H54 (cell line): ENCODE measurements at regions not wholly inside any gene's neighbourhood (a gene's known extent, or its start where the extent isn't known, plus 50 kb on each side); places are given as distances from the start of the nearest gene placed in this dataset.
A peak's percentile ranks its signal among the peaks of the same experiment; 100 is the strongest.

Source experiments
- DNase-seq: peaks from one replicate; pipeline ENCODE4 v3.0.0; 2011; ENCODE audit warnings: low spot score, mixed read lengths; ENCODE audit not compliant: insufficient read length
- FAIRE-seq: peaks from 3 replicates; lab custom pipeline; 2011; peaks lifted over from hg19 to GRCh38; lab: Jason Lieb, UNC
- POLR2A ChIP-seq: IDR thresholded peaks from 2 replicates; pipeline ENCODE4 v1.6.1; 2011; ENCODE audit warnings: low read depth, mild to moderate bottlenecking, low read length

DNA sequence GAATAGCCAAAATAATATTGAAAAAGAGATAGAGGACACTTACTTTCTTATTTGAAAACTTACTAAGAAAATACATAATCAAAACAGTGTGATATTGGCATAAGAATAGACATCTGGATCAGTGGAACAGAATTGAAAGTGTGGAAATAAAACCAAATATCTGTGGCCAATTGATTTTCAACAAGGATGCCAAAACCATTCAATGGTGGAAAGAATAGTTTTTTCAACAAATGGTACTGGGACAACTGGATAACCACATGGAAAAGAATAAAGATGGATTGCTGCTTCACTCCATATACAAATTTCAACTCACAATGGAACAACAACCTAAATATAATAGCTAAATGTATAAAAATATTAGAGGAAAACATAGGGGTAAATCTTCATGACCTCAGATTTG is 152.5 kb upstream of the GPR149 start:
- no peak for TF ChIP-seq POLR2A
- FAIRE-seq (no peak), DNase-seq (no peak)

DNA sequence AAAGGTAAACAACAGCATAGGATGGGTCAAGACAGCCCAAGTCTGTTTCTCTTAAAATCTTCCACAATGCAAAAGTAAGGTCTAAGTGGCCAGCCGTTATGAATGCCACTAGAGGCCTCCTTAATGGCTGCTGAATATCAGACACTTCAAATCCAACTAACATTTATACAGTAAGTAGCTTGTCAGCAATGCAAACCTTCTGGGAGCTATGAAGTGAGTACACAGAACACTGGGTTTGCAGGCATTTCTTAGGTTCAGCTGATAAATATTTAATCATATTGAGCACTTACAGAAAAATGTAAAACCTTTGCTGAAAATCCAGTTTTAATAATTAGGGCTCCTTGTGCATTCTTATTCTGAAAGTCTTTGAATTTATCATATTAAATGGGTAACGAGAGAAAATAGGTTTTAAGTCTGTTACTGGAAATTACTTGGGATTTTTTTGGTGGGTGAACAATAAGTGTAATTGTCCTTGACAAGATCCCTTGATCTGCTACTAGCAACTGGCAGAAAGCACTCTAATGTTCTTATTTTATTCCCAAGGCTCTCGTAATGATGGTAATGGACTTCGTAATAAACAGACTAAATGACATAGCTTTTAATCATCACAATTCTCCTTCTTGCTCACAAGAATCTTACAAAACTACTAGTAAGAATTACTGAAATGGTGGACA is 141.7 kb upstream of the GPR149 start:
- no peak for TF ChIP-seq POLR2A
- DNase-seq: no peak
- no peak for FAIRE-seq

DNA sequence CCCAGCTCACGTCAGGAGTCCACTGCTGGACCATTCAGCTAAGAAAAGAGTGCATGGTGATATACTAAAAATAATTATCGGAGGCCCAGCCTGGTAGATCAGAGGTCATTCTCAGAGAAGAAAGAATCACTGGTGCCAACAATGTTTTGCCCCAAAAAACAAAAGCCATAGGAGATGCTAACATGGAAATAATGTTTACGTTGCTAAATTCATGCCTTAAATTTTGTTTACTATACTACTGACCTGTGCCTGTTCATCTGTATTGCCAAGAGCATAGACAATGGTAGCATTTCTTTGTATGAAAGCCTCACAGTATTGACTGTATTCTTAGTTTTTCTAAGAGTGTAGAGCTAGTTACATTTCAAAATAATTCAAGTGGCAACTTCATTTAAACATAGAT is 138.1 kb upstream of the GPR149 start:
- no peak for FAIRE-seq

DNA sequence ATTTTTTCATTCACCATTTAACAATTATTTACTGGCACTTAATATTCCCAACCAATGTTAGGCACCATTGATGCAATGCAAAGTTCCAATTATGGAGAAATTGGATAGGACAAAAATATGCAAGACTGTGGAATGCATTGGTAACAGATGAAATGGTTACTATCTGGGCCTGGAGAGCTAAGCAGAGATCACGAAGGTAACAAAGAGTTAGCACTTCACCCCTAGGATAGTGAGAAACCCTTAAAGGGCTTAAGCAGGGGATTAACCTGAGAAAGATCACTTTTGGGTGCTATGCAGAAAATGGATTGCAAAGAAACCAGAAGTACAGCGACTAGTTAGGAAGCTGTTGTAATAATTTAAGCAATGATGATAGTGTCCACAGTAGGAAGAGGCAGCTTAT is 129.6 kb upstream of the GPR149 start:
- TF ChIP-seq POLR2A: no peak
- DNase-seq (no peak), FAIRE-seq (no peak)

More for the DNA sequence above, 138.1 kb upstream of the GPR149 start:
- no peak for TF ChIP-seq POLR2A
- no peak for DNase-seq

DNA sequence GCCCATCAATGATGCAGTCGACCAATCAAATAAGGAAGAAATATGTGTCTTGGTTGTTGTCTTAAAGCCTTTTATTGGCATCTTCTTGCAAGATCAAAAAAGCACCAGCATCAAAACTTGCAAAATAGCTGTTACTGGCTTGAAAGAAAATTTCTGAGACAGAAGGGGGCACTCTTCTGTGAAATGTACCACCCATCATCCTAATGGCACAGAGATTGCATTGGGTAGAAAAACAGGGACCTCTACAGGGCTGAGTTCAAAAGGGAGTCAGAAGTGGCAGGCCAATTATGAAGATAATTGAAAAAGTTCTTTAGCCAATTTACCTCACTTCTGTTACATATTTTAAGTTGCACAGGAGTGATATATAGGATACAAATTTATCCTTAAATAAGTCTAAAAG is 122.3 kb upstream of the GPR149 start:
- DNase-seq: no peak
- no peak for FAIRE-seq

DNA sequence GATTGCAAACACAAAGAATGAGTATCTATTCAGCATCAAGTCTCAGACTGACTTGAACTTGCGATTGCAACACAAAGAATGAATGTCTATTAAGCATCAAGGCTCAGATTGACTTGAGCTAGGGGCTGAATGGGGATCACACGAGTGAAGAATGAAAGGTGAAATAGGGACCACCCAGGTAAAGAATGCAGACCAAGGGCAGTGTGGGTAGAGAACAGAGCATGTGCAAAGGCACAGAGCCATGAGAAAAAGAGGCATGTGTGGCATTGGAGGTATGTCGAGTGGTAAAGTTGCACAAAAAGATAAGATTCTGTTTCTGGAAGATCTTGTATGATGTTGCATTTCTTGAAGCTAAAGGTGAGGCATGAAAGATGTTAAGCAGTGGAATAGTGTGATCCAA is 119.4 kb upstream of the GPR149 start:
- FAIRE-seq: no peak
- no peak for TF ChIP-seq POLR2A
- no peak for DNase-seq

More for the DNA sequence above, 122.3 kb upstream of the GPR149 start:
- TF ChIP-seq POLR2A: no peak

DNA sequence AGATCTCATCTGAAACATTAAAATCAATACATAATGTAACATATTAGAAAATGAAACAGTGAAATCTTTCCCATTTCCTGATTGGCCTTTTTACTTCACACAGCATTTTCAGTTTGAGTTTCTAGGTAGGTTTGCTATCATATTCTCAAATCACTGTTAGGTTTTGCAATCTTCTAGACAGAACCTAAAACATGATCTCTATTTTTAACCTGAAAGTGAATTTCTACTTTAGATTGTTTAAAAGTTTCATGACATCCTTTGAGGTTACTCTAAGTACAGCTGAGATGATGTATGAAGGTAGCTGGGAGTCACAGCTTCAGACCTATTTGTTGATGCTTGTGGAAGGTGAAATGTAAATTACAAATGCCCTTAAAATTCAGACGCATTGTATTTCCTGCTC is 118.4 kb upstream of the GPR149 start:
- no peak for TF ChIP-seq POLR2A
- FAIRE-seq: no peak

DNA sequence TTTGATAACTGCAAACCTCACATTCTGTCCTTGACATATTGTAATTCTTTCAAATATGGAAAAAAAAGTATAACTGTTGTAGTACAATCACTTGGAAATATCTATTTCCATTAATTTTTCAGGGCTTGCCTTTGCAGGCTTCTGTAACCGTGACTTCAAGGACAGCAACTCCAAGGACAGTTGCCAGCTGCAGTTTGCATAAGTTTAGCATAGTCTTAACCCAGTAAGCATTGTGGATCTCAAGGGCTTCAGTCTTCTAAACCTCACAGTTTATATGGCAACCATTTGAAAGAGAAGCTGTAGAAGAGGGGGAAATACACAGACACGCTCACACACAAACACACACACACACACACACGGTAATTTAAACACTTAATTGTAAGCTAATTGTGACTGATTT is 112.8 kb upstream of the GPR149 start:
- no peak for TF ChIP-seq POLR2A

More for the DNA sequence above, 118.4 kb upstream of the GPR149 start:
- no peak for DNase-seq

DNA sequence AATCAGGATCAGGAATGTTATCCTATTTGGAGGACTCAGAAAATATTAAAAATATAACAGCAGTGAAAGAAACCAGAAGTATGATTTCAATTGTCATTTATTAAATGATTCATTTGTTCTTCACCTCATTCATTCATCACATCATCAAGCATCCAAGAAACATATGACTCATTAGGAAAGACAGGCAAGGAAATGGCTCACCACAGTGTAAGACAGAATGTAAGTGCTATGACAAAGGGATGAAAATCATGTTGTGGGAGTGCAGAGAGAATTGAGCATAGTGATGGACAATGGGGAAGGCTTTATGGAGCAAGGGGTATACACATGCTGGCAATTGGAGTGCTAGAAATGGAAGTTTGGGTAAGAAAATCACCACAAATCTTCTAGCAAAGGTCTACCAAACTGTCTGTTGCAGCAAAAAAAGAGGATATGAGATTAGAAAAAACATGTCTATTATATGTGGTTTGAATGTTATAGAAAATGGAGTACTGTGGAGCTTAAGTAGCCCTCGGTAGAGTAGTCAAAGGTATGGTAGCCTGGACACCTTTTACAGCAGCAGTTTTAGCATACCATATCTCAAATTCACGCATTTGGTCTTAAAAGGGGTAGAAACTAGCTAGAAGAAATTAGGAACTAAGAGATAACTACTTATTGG is 111.1 kb upstream of the GPR149 start:
- DNase-seq: no peak
- TF ChIP-seq POLR2A: no peak
- no peak for FAIRE-seq

More for the DNA sequence above, 112.8 kb upstream of the GPR149 start:
- FAIRE-seq: no peak
- DNase-seq: no peak

DNA sequence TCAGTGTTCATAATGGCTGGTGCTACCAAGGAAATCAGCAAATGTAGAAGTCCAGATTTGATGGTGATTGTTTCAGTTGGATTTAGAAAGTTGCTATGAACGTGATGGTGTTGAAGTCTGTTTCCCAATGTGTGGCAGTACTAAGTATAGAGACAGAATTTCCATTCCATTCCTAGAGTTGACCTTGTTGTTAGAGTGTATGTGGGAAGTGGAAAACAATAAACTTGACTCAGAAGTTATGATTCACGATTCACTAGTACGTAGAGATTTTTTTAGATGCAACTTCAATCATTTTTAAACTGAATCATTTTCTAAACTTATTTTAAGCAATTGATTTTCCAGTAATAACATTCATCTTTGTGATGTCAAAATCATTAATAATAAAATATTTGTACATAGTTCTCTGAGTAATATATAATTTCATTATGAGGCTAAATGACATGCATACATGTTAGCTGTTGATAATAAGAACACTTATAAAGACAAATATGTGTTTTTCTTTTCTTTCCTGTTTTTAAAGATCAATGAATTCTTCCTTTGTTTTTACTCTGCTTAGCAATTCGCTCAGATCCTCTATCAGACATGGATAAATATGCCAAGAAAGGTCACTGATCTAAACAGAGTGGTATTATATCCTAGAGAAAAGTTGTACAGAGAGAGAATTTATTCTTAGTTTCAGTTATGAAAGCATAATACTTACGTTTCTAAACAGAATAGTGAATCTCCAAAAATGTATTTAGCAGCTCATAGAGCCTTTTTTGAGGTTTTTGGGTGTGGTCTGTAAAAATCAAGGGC is 108.8 kb upstream of the GPR149 start:
- peak; percentile 6 for FAIRE-seq
- TF ChIP-seq POLR2A: no peak
- DNase-seq: no peak

DNA sequence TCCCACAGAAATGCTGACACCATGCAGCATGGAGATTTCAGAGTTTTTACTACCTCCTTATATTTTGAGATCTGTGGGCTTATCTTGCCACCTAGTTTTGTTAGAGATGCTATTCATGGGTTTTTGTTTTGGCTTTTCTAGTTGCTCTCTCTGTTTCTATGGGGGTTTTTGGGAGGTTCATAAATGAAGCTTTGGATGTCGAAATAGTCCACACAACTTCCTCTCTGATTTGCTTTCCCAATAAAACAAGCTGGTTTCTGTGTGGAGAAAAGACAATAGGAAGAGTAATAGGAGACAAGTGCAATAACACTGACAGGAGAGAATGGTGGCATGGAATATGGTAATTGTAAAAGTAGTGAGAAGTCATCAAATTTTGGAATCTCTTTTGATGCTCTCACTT is 106.8 kb upstream of the GPR149 start:
- DNase-seq: no peak
- FAIRE-seq: no peak
- TF ChIP-seq POLR2A: no peak

DNA sequence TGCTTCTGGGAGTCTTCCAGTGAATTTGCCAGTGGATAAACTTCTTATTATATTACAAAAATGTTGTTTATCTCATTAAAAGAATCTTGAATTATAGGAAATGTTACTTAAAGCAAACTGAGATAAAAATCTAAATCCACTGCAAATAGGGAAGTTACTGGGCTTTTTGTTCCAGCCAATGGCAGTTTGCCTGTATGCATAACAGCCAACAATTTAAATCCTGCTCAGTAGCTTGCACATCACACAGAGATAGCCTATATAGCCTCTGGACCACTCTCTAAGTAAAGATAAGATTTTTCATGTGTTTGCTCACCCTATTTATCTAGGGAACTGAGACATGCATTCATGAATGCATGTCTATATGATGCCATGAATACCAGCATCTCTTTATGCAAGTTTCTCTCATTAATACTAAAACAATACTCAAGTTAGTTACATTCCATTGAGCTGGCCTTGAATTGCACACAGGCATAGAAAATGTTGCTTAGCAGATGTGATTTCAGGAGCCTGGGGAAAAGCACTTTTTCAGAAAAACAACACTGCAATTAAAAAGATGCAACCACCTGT is 92.1 kb upstream of the GPR149 start:
- DNase-seq: no peak
- no peak for TF ChIP-seq POLR2A
- no peak for FAIRE-seq

DNA sequence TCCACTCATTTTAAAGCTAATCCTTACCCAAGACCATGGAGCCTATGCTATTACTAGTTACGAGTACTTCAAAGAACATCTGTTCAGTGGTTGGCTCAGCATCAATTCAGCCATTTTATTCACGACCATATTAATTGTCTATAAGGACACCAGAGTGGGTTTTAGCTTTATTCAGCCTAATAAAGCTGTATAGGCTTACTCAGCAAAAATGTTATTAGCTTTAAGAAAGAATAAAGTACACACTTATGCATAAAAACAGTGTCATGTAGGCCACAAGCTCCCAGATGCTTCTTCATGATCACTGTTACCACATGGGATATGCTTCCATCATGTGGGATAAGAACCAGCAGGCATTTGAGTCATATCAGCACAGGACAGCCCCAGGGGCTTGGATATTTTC is 87.4 kb upstream of the GPR149 start:
- no peak for DNase-seq
- no peak for TF ChIP-seq POLR2A
- FAIRE-seq: no peak

DNA sequence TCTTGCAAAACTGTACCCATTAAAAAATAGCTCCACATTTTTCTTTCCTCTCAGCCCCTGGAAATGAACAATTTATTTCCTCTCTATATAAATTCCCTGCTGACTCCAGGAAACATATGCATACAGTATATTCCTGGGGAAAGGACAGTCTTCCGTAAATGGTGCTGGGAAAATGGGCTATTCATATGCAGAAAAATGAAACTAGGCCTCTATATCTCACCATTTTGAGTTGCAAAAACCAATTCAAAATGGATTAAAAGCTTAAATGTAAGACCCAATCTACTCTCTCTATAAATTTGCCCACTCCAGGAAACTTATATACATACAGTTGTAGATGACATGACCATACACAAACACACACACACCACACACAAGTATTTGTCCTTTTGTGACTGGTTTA is 85.9 kb upstream of the GPR149 start:
- FAIRE-seq: no peak
- no peak for DNase-seq
- TF ChIP-seq POLR2A: no peak

DNA sequence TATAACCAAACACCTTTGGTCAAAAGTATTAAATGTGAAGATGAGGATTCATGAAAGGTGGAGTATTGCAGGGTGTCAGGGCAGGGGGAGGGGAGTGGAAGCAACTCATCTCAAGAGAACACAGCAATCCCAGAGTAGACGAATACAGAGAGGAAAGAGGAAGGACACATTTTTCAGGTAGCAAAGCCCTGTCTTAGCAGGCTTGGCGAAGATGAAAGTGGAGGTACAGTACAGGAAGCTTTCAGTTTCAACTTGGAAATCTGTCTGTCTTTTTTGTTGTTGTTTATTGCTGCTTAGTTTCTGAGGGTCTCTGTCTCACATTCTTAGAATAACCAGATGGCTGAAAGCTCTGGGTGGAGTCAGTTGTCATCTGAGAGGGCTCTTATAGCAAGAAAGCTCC is 80.8 kb upstream of the GPR149 start:
- FAIRE-seq (no peak), DNase-seq (no peak)
- TF ChIP-seq POLR2A: no peak
